Right lobe of liver (tissue), 6 donors: ENCODE measurements at regions not wholly inside any gene's neighbourhood (a gene's known extent, or its start where the extent isn't known, plus 50 kb on each side); places are given as distances from the start of the nearest gene placed in this dataset.

Experiments used
- ATAC-seq, 4 donors: fragments of 200-7000 bp; cut with Tn5 transposase; one replicate each; pipeline ENCODE4 v1.9.1; 2020; ENCODE audit warnings: mild to moderate bottlenecking in 4 of 4, moderate library complexity in 4 of 4
- DNase-seq, 3 donors: peaks; one replicate each; pipeline ENCODE4 v3.0.0-alpha.2; 2020
- H3K27ac ChIP-seq, 3 donors: fragments of 200-600 bp; one replicate each; pipeline ENCODE4 v1.8.0; 2022
- H3K27me3 ChIP-seq, 2 donors: fragments of 200-600 bp; one replicate each; pipeline ENCODE4 v1.8.0; 2022
- H3K36me3 ChIP-seq, 4 donors: fragments of 200-600 bp; sonication (generic) in 1 of 4; one replicate each; pipeline versions ENCODE4 v1.5.1 to v1.8.0; 2017 to 2022; ENCODE audit warnings: control low read depth in 1 of 4
- H3K4me1 ChIP-seq, 4 donors: fragments of 200-600 bp; sonication (generic) in 1 of 4; one replicate each; pipeline versions ENCODE4 v1.5.1 to v1.8.0; 2017 to 2022; ENCODE audit warnings: control low read depth in 1 of 4
- H3K4me3 ChIP-seq, 3 donors: fragments of 200-600 bp; one replicate each; pipeline ENCODE4 v1.8.0; 2022
- H3K9me3 ChIP-seq, 4 donors: fragments of 200-600 bp; sonication (generic) in 1 of 4; one replicate each; pipeline versions ENCODE4 v1.5.1 to v1.8.0; 2017 to 2022; ENCODE audit warnings: control low read depth in 1 of 4
- POLR2A ChIP-seq: fragments of 450-650 bp; IDR thresholded peaks from one replicate; pipeline ENCODE4 v1.6.1; 2017; ENCODE audit warnings: antibody characterized with exemption, mild to moderate bottlenecking
- WGBS: methylation state at CpG from one replicate; pipeline ENCODE4 v1.1.6; 2018; ENCODE audit warnings: low coverage, low lambda C conversion rate; ENCODE audit not compliant: insufficient coverage; ENCODE audit errors: missing lambda C conversion rate; 5-methylcytosine and 5-hydroxymethylcytosine counted together
- intact Hi-C, 2 donors: fragments of 100-400 bp; cut with DNase I; formaldehyde crosslinking; loops; one replicate each; pipeline versions ENCODE4 v1.11.2 to v1.14.1; 2022
- TF ChIP-seq, protein P1 (sequence below), 4 donors: fragments of 200-600 bp in 3 of 4; fragments of 450-650 bp in 1 of 4; IDR thresholded peaks; one replicate each; pipeline versions ENCODE4 v1.5.1 to v1.8.0; 2016 to 2022; ENCODE audit warnings: antibody characterized with exemption in 4 of 4, mild to moderate bottlenecking in 2 of 4
- donor health status: DM: no; HTN: yes; CAD: no.
- donor health status: DM: no; HTN: no; CAD: no.
- donor health status: DM: no; HTN: no; CAD: no.
- donor health status: DM: no; HTN: yes; CAD: no.
- donor health status: DM: no; HTN: yes; CAD: no.

- H3K27ac ChIP-seq = no peak overlapping the region
- 42% methylated on average over 3 of the region's 3 CpGs for WGBS
- no peak for DNase-seq
- no peaks in the 10 kb centered on the region for H3K9me3 ChIP-seq
- H3K27me3 ChIP-seq = no peaks in the 10 kb centered on the region
- no peak for ATAC-seq
- H3K4me3 ChIP-seq = no peak overlapping the region
- TF ChIP-seq, protein P1, sequence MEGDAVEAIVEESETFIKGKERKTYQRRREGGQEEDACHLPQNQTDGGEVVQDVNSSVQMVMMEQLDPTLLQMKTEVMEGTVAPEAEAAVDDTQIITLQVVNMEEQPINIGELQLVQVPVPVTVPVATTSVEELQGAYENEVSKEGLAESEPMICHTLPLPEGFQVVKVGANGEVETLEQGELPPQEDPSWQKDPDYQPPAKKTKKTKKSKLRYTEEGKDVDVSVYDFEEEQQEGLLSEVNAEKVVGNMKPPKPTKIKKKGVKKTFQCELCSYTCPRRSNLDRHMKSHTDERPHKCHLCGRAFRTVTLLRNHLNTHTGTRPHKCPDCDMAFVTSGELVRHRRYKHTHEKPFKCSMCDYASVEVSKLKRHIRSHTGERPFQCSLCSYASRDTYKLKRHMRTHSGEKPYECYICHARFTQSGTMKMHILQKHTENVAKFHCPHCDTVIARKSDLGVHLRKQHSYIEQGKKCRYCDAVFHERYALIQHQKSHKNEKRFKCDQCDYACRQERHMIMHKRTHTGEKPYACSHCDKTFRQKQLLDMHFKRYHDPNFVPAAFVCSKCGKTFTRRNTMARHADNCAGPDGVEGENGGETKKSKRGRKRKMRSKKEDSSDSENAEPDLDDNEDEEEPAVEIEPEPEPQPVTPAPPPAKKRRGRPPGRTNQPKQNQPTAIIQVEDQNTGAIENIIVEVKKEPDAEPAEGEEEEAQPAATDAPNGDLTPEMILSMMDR (IDR thresholded peaks at IDR 0.05) = no peak
- TF ChIP-seq POLR2A = no peak
- intact Hi-C loops = no loop called here
- no peaks in the 10 kb centered on the region for H3K36me3 ChIP-seq
- no peaks in the 10 kb centered on the region for H3K4me1 ChIP-seq
These were observed 1075.2 kb upstream of the SEMA6A start for GRCh38 chr5:117649821-117650220.

- ATAC-seq (no peak), DNase-seq (no peak)
- Histone ChIP-seq H3K9me3 (no peaks in the 10 kb centered on the region), H3K4me1 (no peaks in the 10 kb centered on the region), H3K27ac (no peak overlapping the region), H3K27me3 (no peaks in the 10 kb centered on the region), H3K36me3 (no peaks in the 10 kb centered on the region), H3K4me3 (no peak overlapping the region)
- TF ChIP-seq, protein P1 (IDR thresholded peaks at IDR 0.05) = no peak
- TF ChIP-seq POLR2A = no peak
- intact Hi-C loops = no loop called here
These were observed 1070.8 kb upstream of the SEMA6A start for GRCh38 chr5:117645400-117645799.

DNA sequence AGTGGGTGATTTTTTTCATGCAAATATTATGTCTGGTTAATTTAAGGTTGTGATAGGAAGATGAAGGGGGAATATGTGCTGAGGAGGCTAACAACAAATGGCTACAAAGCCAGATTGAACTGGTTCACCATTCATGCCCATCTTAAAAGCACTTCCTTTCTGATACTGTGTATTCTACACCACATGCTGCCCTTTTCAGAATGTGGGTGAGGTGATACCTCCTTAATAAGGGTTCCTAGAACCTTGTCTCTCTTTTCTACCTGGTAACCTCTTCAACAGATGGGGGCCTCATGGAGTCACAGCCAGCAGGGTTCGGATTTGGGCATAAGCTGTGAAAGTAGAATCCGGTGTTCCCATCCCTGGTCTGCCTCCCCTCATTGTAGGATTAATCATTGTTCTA is 1064.0 kb upstream of the SEMA6A start:
- no peak for DNase-seq
- Histone ChIP-seq H3K36me3 (no peaks in the 10 kb centered on the region), H3K4me3 (no peak overlapping the region), H3K4me1 (no peaks in the 10 kb centered on the region), H3K27ac (no peak overlapping the region), H3K9me3 (no peaks in the 10 kb centered on the region), H3K27me3 (no peaks in the 10 kb centered on the region)
- 49% methylated on average over 2 of the region's 2 CpGs for WGBS
- intact Hi-C loops = no loop called here
- no peak for TF ChIP-seq POLR2A
- TF ChIP-seq, protein P1 (IDR thresholded peaks at IDR 0.05) = no peak
- ATAC-seq = no peak

DNA sequence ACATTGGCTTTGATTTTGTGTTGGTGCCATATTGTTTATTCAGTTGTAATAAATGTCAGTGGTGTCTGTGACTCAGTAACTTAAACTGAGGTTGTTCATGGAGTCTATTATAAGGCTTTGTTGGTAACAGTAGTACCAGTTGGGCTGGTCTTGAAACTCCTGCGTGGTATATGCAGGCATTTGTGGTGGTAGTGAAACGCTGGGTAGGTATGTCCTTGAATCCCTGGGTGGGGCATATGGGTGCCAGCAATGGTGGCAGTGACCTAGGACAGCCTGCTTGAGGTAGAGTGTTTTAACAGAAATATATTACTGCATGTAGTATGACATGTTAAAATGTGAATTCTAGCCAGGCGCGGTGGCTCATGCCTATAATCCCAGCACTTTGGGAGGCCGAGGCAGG is 1058.5 kb upstream of the SEMA6A start:
- Histone ChIP-seq H3K27me3 (no peaks in the 10 kb centered on the region), H3K4me1 (no peaks in the 10 kb centered on the region), H3K4me3 (no peak overlapping the region), H3K9me3 (no peaks in the 10 kb centered on the region), H3K36me3 (no peaks in the 10 kb centered on the region), H3K27ac (no peak overlapping the region)
- WGBS = 71% methylated on average over 4 of the region's 5 CpGs
- intact Hi-C loops = no loop called here
- DNase-seq (no peak), ATAC-seq (no peak)
- TF ChIP-seq, protein P1 (IDR thresholded peaks at IDR 0.05) = no peak
- no peak for TF ChIP-seq POLR2A

DNA sequence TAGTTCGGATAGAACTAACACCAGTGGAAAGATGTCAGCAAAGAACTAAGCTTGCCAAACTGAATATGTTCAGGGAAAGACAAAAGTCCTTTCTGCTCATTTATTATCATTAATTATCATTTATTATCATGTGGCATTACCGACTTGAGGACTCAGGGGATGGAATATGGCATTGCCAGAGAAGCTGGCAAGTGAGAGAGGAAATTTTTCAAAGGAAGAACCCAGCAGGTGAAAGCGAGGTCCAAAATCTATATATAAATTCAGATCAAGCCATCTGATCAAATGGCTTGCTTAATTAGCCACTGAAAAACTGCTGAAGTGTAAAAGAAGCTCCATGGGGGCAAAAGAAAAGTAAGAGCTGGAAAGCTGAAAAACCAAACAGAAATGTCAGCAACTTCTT is 1049.6 kb upstream of the SEMA6A start:
- DNase-seq = no peak
- Histone ChIP-seq H3K36me3 (no peaks in the 10 kb centered on the region), H3K9me3 (no peaks in the 10 kb centered on the region), H3K27me3 (no peaks in the 10 kb centered on the region), H3K4me3 (no peak overlapping the region), H3K4me1 (no peaks in the 10 kb centered on the region), H3K27ac (no peak overlapping the region)
- ATAC-seq = no peak
- 61% methylated on average over 3 of the region's 3 CpGs for WGBS
- intact Hi-C loops = no loop called here
- TF ChIP-seq POLR2A = no peak
